ENCODE measurements at regions not wholly inside any gene's neighbourhood (a gene's known extent, or its start where the extent isn't known, plus 50 kb on each side); places are given as distances from the start of the nearest gene placed in this dataset.

- H3K36me3 ChIP-seq: no peaks in the 10 kb centered on the region
- intact Hi-C loops (cut with DNase I): no loop called here
- TF ChIP-seq CTCF (IDR thresholded peaks at IDR 0.05): no peak
- DNase-seq: no peak
- ATAC-seq: no peak
- H3K4me1 ChIP-seq: no peaks in the 10 kb centered on the region
- H3K27me3 ChIP-seq (ENCODE audit: low read depth): no peaks in the 10 kb centered on the region
- no peaks in the 10 kb centered on the region for H3K9me3 ChIP-seq
- H3K27ac ChIP-seq: no peak overlapping the region
- no peak overlapping the region for H3K4me3 ChIP-seq
These were observed 246.7 kb upstream of the SDK2 start for GRCh38 chr17:73890831-73891405.

GRCh38 chr17:73895157-73895556 lies 250.9 kb upstream of the SDK2 start:
- peaks cover 15% of the 10 kb centered on the region for H3K27me3 ChIP-seq (ENCODE audit: low read depth)
- H3K36me3 ChIP-seq: no peaks in the 10 kb centered on the region
- no peak overlapping the region for H3K4me3 ChIP-seq
- H3K27ac ChIP-seq: no peak overlapping the region
- H3K4me1 ChIP-seq: no peaks in the 10 kb centered on the region
- no peaks in the 10 kb centered on the region for H3K9me3 ChIP-seq
- DNase-seq: no peak
- intact Hi-C loops (cut with DNase I): no loop called here
- TF ChIP-seq CTCF (IDR thresholded peaks at IDR 0.05): no peak
- ATAC-seq: no peak

- DNase-seq (no peak), ATAC-seq (no peak)
- no peak overlapping the region for H3K27ac ChIP-seq
- intact Hi-C loops (cut with DNase I): no loop called here
- H3K9me3 ChIP-seq: no peaks in the 10 kb centered on the region
- peaks cover 30% of the 10 kb centered on the region for H3K27me3 ChIP-seq (ENCODE audit: low read depth)
- peaks cover 5% of the 10 kb centered on the region for H3K4me1 ChIP-seq
- H3K36me3 ChIP-seq: no peaks in the 10 kb centered on the region
- no peak overlapping the region for H3K4me3 ChIP-seq
- no peak for TF ChIP-seq CTCF (IDR thresholded peaks at IDR 0.05)
These were observed 252.7 kb upstream of the SDK2 start for GRCh38 chr17:73896966-73897365.

- ATAC-seq (no peak), DNase-seq (no peak)
- Histone ChIP-seq H3K27ac (no peak overlapping the region), H3K27me3 (ENCODE audit: low read depth) (peaks cover 48% of the 10 kb centered on the region), H3K4me3 (no peak overlapping the region), H3K36me3 (no peaks in the 10 kb centered on the region), H3K4me1 (peaks cover 12% of the 10 kb centered on the region), H3K9me3 (no peaks in the 10 kb centered on the region)
- intact Hi-C loops (cut with DNase I): no loop called here
- no peak for TF ChIP-seq CTCF (IDR thresholded peaks at IDR 0.05)
These were observed 255.6 kb upstream of the SDK2 start for GRCh38 chr17:73899839-73900238.

GRCh38 chr17:73900516-73900915 lies 256.3 kb upstream of the SDK2 start:
- H3K4me3 ChIP-seq: no peak overlapping the region
- TF ChIP-seq CTCF (IDR thresholded peaks at IDR 0.05): no peak

GRCh38 chr17:73901249-73901648 lies 257.0 kb upstream of the SDK2 start:
- intact Hi-C loops (cut with DNase I): no loop called here
- Histone ChIP-seq H3K9me3 (no peaks in the 10 kb centered on the region), H3K27ac (no peak overlapping the region), H3K4me1 (peaks cover 12% of the 10 kb centered on the region), H3K36me3 (no peaks in the 10 kb centered on the region), H3K27me3 (ENCODE audit: low read depth) (peaks cover 51% of the 10 kb centered on the region), H3K4me3 (peak overlapping the region; percentile 50)
- ATAC-seq (no peak), DNase-seq (no peak)
- TF ChIP-seq CTCF (IDR thresholded peaks at IDR 0.05): no peak

More at GRCh38 chr17:73900516-73900915, 256.3 kb upstream of the SDK2 start:
- Histone ChIP-seq H3K9me3 (no peaks in the 10 kb centered on the region), H3K27me3 (ENCODE audit: low read depth) (peaks cover 48% of the 10 kb centered on the region), H3K36me3 (no peaks in the 10 kb centered on the region), H3K27ac (no peak overlapping the region), H3K4me1 (peaks cover 12% of the 10 kb centered on the region)
- no peak for ATAC-seq
- no peak for DNase-seq
- intact Hi-C loops (cut with DNase I): no loop called here
